Thoracic aorta (tissue), 2 donors: ENCODE measurements at regions not wholly inside any gene's neighbourhood (a gene's known extent, or its start where the extent isn't known, plus 50 kb on each side); places are given as distances from the start of the nearest gene placed in this dataset.

Experiments
- ATAC-seq: fragments of 150-250 bp; one replicate; pipeline ENCODE4 v1.8.0; 2017; ENCODE audit warnings: low read depth; ENCODE audit not compliant: insufficient number of reproducible peaks, low FRiP score
- DNase-seq: peaks from one replicate; pipeline ENCODE4 v3.0.0-alpha.2; 2020; ENCODE audit warnings: low spot score
- H3K27ac ChIP-seq, 2 donors: fragments of 200-600 bp; sonication (generic); 1 replicate in 1 of 2; 2 replicates in 1 of 2; pipeline ENCODE4 v1.5.1; 2016; ENCODE audit warnings: mild to moderate bottlenecking in 2 of 2, moderate library complexity in 2 of 2
- H3K27me3 ChIP-seq: fragments of 200-600 bp; sonication (generic); replicated peaks from 2 replicates; pipeline ENCODE4 v1.6.0; 2016; ENCODE audit warnings: mild to moderate bottlenecking; ENCODE audit not compliant: insufficient read depth
- H3K36me3 ChIP-seq: fragments of 200-600 bp; sonication (generic); one replicate; pipeline ENCODE4 v1.5.1; 2016
- H3K4me1 ChIP-seq, 2 donors: fragments of 200-600 bp; sonication (generic); 1 replicate in 1 of 2; 2 replicates in 1 of 2; pipeline versions ENCODE4 v1.5.1 to v1.6.0; 2016; ENCODE audit warnings: low read depth in 2 of 2, mild to moderate bottlenecking in 1 of 2; ENCODE audit not compliant: control insufficient read depth in 1 of 2
- H3K4me3 ChIP-seq: fragments of 200-600 bp; sonication (generic); 2 replicates; pipeline ENCODE4 v1.5.1; 2016; ENCODE audit warnings: mild to moderate bottlenecking
- H3K9me3 ChIP-seq: fragments of 200-600 bp; sonication (generic); 2 replicates; pipeline ENCODE4 v1.5.1; 2016
- TF ChIP-seq, protein P1 (sequence below): fragments of 200-600 bp; sonication (generic); IDR thresholded peaks from one replicate; pipeline ENCODE4 v1.5.1; 2019; ENCODE audit warnings: antibody characterized with exemption

DNA sequence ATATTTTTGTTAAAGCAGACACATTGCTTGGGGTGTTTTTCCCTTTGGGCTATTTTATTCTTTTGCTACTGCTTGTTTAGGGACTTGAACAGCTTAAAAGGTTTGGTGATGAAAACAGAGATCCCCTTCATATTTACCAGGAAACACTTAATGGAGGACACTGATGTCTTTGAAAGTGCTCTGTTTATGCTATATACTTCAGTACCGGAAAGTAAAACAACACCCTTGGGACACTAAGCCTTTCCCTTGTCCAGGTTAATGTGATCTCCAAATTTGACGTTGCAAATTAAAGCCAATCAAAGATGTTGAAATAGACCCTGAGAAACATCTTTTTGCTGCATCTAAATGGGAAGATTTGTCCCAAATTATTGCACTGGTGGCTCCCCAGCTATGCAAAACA, 564.6 kb upstream of the PKDCC start:
- TF ChIP-seq, protein P1, sequence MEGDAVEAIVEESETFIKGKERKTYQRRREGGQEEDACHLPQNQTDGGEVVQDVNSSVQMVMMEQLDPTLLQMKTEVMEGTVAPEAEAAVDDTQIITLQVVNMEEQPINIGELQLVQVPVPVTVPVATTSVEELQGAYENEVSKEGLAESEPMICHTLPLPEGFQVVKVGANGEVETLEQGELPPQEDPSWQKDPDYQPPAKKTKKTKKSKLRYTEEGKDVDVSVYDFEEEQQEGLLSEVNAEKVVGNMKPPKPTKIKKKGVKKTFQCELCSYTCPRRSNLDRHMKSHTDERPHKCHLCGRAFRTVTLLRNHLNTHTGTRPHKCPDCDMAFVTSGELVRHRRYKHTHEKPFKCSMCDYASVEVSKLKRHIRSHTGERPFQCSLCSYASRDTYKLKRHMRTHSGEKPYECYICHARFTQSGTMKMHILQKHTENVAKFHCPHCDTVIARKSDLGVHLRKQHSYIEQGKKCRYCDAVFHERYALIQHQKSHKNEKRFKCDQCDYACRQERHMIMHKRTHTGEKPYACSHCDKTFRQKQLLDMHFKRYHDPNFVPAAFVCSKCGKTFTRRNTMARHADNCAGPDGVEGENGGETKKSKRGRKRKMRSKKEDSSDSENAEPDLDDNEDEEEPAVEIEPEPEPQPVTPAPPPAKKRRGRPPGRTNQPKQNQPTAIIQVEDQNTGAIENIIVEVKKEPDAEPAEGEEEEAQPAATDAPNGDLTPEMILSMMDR, result no peak
- Histone ChIP-seq H3K4me3 (no peak overlapping the region), H3K27ac (no peak overlapping the region), H3K36me3 (no peaks in the 10 kb centered on the region), H3K27me3 (no peaks in the 10 kb centered on the region), H3K4me1 (peaks cover 9 to 31% of the 10 kb centered on the region in 2 donors), H3K9me3 (no peaks in the 10 kb centered on the region)
- DNase-seq (no peak), ATAC-seq (no peak)

DNA sequence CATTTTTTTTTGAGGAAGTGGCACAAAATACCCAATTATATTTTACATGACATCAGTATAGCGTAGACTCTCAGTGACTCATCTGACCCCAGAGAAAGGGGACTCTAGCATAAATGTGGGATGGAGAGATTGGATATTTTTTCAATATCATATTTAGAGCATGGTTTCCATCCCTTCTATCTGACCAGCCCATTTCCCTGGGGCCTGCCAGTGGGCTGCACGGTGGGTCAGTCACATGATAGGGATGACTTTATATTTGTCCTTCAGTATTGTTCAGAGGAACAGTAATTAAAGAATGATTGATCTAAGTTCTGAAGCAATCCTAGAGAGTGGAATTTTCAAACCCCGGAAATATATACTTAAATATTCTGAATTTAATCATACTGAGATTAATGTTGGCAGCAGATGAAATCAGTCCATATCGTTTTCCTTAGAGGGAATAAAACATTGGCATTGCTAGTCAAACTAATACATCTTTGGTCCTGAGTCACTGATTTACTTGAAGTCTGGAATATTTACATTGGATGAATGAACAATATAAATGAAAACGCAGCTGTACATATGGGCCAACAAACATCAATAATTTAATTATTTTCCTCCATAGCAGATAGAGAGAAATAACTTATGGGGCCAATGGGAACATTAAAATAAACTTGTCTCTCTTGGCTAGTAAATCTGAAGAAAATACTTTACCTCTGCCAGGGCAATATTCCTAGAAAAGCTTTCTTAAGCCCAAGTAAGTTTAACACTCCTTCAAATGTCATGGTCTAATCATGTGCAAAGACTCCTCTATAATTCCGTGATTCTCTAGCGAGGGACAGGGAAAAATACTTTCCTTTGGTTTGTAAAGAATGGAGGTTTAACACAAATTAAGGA, 563.6 kb upstream of the PKDCC start:
- Histone ChIP-seq H3K4me3 (no peak overlapping the region), H3K9me3 (no peaks in the 10 kb centered on the region), H3K36me3 (no peaks in the 10 kb centered on the region), H3K27ac (no peak overlapping the region), H3K27me3 (no peaks in the 10 kb centered on the region), H3K4me1 (peaks cover 18 to 41% of the 10 kb centered on the region in 2 donors)
- DNase-seq (no peak), ATAC-seq (no peak)
- TF ChIP-seq, protein P1, result no peak

DNA sequence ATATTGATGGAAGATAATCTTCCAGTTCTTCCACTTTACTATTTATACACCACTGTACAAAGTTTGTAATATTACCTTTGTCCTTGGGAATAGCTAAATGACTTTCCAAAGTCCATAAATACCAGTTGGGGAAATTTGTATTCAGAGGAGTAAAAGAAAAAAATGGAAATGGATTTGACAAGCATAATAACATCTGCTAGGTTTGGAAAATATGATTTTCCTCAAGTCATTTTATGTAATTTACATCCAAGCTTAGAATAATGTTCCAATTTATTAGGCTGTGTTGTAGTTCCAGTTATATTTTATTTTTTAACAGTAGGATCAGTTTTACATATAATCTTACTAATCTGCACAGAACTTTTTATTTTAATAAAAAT, 563.0 kb upstream of the PKDCC start:
- Histone ChIP-seq H3K27me3 (no peaks in the 10 kb centered on the region), H3K4me1 (peaks cover 18 to 41% of the 10 kb centered on the region in 2 donors), H3K4me3 (no peak overlapping the region), H3K36me3 (no peaks in the 10 kb centered on the region), H3K9me3 (no peaks in the 10 kb centered on the region), H3K27ac (no peak overlapping the region)
- TF ChIP-seq, protein P1, result no peak
- DNase-seq (no peak), ATAC-seq (no peak)

DNA sequence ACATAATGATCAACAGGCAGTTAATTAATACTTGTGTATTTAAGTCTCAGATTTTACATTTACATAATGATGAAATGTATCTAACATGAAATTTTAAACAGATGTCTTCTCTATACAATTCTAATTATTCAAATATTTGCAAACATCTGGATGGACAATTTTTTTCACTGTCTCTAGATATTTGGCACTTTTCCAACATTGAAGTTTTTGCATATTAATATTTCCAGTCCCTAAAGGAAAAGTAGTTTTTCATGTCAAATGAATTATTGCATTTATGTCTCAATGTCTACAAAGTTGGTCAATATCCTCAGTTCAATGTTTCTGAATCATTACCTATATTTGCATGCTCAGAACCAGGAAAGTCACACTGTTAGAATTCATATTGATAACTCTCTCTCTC, 560.9 kb upstream of the PKDCC start:
- H3K27ac ChIP-seq, result no peak overlapping the region
- ATAC-seq, result no peak
- TF ChIP-seq, protein P1, result no peak

DNA sequence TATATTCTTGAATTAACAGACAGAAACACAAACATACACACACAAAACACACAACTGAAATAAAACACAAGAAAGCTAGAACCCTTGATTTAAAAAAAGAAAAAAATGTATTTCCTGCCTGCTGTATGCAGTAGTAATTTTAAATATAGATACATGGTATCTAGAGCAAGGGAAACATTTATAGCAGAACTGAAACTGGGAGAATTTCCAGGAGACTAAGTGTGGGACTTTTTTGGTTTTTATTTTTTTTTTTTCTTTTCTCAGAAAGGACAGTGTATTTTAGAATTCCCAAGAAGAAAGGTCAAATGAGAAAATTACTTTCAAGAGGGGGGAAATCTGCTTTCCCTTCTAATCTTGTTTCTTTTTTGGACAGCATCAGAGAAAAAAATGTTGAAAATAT, 558.9 kb upstream of the PKDCC start:
- Histone ChIP-seq H3K36me3 (no peaks in the 10 kb centered on the region), H3K4me1 (peaks cover 15 to 32% of the 10 kb centered on the region in 2 donors), H3K27me3 (no peaks in the 10 kb centered on the region), H3K4me3 (no peak overlapping the region), H3K27ac (peak overlapping the region; percentile 5 to 23), H3K9me3 (peaks cover under 1% of the 10 kb centered on the region)
- ATAC-seq, result no peak
- TF ChIP-seq, protein P1, result no peak
- DNase-seq, result no peak

More for the DNA sequence above, 560.9 kb upstream of the PKDCC start:
- Histone ChIP-seq H3K27me3 (no peaks in the 10 kb centered on the region), H3K4me3 (no peak overlapping the region), H3K4me1 (peaks cover 18 to 47% of the 10 kb centered on the region in 2 donors), H3K36me3 (no peaks in the 10 kb centered on the region), H3K9me3 (no peaks in the 10 kb centered on the region)
- no peak for DNase-seq
